ENCODE measurements at regions not wholly inside any gene's neighbourhood (a gene's known extent, or its start where the extent isn't known, plus 50 kb on each side); places are given as distances from the start of the nearest gene placed in this dataset.

- TF ChIP-seq CTCF (IDR thresholded peaks at IDR 0.05; ENCODE audit: low read depth, low read length, missing control alignments), result no peak
- no peak overlapping the region for H3K4me3 ChIP-seq (replicated peaks; ENCODE audit: low read depth, low read length)
- no peak for DNase-seq (ENCODE audit: extremely low read depth, low read depth)
These were observed 137.5 kb upstream of the SYNDIG1 start for GRCh38 chr20:24331939-24332338.

- TF ChIP-seq CTCF (IDR thresholded peaks at IDR 0.05; ENCODE audit: low read depth, low read length, missing control alignments), result no peak
- no peak overlapping the region for H3K4me3 ChIP-seq (replicated peaks; ENCODE audit: low read depth, low read length)
- no peak for DNase-seq (ENCODE audit: extremely low read depth, low read depth)
These were observed 140.5 kb upstream of the SYNDIG1 start for GRCh38 chr20:24328901-24329300.

- TF ChIP-seq CTCF (IDR thresholded peaks at IDR 0.05; ENCODE audit: low read depth, low read length, missing control alignments), result no peak
- no peak overlapping the region for H3K4me3 ChIP-seq (replicated peaks; ENCODE audit: low read depth, low read length)
These were observed 147.5 kb upstream of the SYNDIG1 start for GRCh38 chr20:24321973-24322372.

GRCh38 chr20:24318569-24319352, 150.7 kb upstream of the SYNDIG1 start:
- no peak for TF ChIP-seq CTCF (IDR thresholded peaks at IDR 0.05; ENCODE audit: low read depth, low read length, missing control alignments)
- H3K4me3 ChIP-seq (replicated peaks; ENCODE audit: low read depth, low read length), result no peak overlapping the region
- no peak for DNase-seq (ENCODE audit: extremely low read depth, low read depth)

More at GRCh38 chr20:24321973-24322372, 147.5 kb upstream of the SYNDIG1 start:
- DNase-seq (ENCODE audit: extremely low read depth, low read depth), result no peak

- no peak for TF ChIP-seq CTCF (IDR thresholded peaks at IDR 0.05; ENCODE audit: low read depth, low read length, missing control alignments)
- DNase-seq (ENCODE audit: extremely low read depth, low read depth), result no peak
- no peak overlapping the region for H3K4me3 ChIP-seq (replicated peaks; ENCODE audit: low read depth, low read length)
These were observed 152.2 kb upstream of the SYNDIG1 start for GRCh38 chr20:24317224-24317623.

GRCh38 chr20:24316731-24317130, 152.7 kb upstream of the SYNDIG1 start:
- no peak for DNase-seq (ENCODE audit: extremely low read depth, low read depth)
- no peak for TF ChIP-seq CTCF (IDR thresholded peaks at IDR 0.05; ENCODE audit: low read depth, low read length, missing control alignments)

GRCh38 chr20:24314053-24314452, 155.4 kb upstream of the SYNDIG1 start:
- H3K4me3 ChIP-seq (replicated peaks; ENCODE audit: low read depth, low read length), result no peak overlapping the region
- no peak for TF ChIP-seq CTCF (IDR thresholded peaks at IDR 0.05; ENCODE audit: low read depth, low read length, missing control alignments)
- no peak for DNase-seq (ENCODE audit: extremely low read depth, low read depth)

More at GRCh38 chr20:24316731-24317130, 152.7 kb upstream of the SYNDIG1 start:
- H3K4me3 ChIP-seq (replicated peaks; ENCODE audit: low read depth, low read length), result no peak overlapping the region
